ENCODE measurements at regions not wholly inside any gene's neighbourhood (a gene's known extent, or its start where the extent isn't known, plus 50 kb on each side); places are given as distances from the start of the nearest gene placed in this dataset.
"Not testable (repeated sequence)": the region's sequence is repeated elsewhere in the genome, so short reads cannot be mapped to it uniquely, and the experiment has no call there.

DNA sequence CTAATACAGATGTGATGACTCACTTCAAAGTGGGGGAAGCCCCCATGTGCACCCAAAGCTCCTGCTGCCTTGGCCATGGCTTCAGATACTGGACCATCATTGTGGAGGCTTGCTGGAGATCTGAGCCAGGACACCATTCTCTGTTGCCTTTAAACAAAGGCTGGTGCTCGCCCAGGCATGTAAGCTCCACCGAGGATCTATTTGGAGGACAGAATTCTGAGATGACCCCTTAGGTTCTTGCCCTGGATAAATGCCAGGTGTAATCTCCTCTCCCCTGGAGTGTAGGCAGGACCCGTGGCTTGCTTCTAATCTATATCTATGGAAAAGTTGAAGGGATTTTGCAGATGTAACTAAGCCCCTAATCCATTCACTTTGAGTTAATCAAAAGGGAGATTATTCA lies 141.0 kb downstream of the UNC93B1 start:
- H3K27me3 ChIP-seq (ENCODE audit: control insufficient read depth, insufficient read depth, low read length); H3K9me3 ChIP-seq (ENCODE audit: control insufficient read depth, insufficient read depth, low read length); POLR2A ChIA-PET; CTCF ChIA-PET; H3K4me3 ChIP-seq (ENCODE audit: low read depth, low read length); H3K27ac ChIP-seq (ENCODE audit: low read depth, low read length); DNase-seq (ENCODE audit: low read depth, low spot score): not testable (repeated sequence)

DNA sequence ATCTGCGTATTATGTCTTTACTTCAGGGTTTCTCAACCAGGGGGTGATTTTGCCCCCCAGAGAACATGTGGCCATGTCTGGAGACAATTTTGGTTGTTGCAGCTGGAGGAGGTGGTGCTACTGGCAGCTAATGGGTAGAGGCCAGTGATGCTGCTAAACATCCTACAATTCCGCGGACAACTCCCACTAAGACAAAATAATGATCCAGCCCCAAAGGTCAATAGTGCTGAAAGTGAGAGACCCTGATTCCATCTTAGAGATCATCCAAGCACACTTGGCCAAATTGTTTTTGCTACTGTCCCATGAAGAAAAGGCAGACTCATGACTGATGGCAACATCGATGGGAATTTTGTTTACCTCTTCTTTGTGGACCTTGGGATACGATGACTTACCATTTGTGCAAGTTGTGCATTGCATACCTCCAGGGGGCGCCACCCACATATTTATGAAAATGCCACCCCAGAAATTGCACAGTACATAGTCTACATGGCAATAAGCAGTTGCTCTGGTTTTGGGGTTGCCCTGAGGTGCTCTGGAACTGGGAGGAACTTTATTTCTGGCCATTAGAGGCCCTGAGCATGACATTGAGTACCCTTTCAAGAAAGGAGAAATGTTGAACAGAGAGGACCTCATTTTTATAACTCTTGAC lies 144.3 kb downstream of the UNC93B1 start:
- H3K27ac ChIP-seq (ENCODE audit: low read depth, low read length); H3K27me3 ChIP-seq (ENCODE audit: control insufficient read depth, insufficient read depth, low read length); H3K9me3 ChIP-seq (ENCODE audit: control insufficient read depth, insufficient read depth, low read length); DNase-seq (ENCODE audit: low read depth, low spot score); H3K4me3 ChIP-seq (ENCODE audit: low read depth, low read length); POLR2A ChIA-PET; CTCF ChIA-PET: not testable (repeated sequence)

DNA sequence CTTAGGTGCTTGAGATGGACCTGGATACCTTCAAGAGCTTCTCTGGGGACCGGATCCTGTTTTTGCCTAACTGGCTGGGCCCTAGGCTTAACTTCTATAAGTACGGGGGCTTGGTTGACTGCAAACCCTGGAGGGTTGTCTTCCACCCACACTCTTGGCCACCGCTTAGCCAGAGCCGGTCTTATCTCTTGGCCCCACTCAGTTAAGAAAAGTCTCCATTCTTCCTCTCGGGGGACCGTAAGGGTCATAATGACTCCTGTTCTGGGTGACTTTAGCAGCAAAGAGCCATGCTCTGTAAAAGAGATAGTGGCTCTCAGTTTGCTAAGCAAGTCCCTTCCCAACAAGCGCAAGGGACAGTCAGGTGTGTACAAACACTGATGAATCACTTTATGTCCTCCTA lies 153.2 kb downstream of the UNC93B1 start:
- H3K4me3 ChIP-seq (ENCODE audit: low read depth, low read length); H3K27ac ChIP-seq (ENCODE audit: low read depth, low read length); DNase-seq (ENCODE audit: low read depth, low spot score); CTCF ChIA-PET; H3K27me3 ChIP-seq (ENCODE audit: control insufficient read depth, insufficient read depth, low read length); POLR2A ChIA-PET; H3K9me3 ChIP-seq (ENCODE audit: control insufficient read depth, insufficient read depth, low read length): not testable (repeated sequence)

DNA sequence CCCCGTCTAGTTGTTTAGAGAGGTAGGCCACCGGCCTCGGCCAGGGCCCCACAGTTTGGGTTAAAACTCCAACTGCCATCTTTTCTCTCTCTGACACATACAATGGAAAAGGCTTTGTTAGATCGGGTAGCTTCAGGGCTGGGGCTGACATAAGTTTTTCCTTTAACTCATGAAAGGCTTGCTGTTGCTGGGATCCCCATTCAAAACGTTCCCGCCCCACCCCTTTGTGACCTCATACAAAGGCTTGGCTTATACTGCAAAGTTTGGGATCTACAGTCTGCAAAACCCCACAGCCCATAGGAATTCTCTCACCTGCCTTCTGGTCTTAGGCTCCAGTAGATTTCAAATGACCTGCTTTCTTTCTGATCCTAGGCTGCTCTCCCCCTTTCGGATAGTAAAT lies 154.1 kb downstream of the UNC93B1 start:
- H3K9me3 ChIP-seq (ENCODE audit: control insufficient read depth, insufficient read depth, low read length); H3K27ac ChIP-seq (ENCODE audit: low read depth, low read length); POLR2A ChIA-PET; H3K4me3 ChIP-seq (ENCODE audit: low read depth, low read length); H3K27me3 ChIP-seq (ENCODE audit: control insufficient read depth, insufficient read depth, low read length); CTCF ChIA-PET; DNase-seq (ENCODE audit: low read depth, low spot score): not testable (repeated sequence)

DNA sequence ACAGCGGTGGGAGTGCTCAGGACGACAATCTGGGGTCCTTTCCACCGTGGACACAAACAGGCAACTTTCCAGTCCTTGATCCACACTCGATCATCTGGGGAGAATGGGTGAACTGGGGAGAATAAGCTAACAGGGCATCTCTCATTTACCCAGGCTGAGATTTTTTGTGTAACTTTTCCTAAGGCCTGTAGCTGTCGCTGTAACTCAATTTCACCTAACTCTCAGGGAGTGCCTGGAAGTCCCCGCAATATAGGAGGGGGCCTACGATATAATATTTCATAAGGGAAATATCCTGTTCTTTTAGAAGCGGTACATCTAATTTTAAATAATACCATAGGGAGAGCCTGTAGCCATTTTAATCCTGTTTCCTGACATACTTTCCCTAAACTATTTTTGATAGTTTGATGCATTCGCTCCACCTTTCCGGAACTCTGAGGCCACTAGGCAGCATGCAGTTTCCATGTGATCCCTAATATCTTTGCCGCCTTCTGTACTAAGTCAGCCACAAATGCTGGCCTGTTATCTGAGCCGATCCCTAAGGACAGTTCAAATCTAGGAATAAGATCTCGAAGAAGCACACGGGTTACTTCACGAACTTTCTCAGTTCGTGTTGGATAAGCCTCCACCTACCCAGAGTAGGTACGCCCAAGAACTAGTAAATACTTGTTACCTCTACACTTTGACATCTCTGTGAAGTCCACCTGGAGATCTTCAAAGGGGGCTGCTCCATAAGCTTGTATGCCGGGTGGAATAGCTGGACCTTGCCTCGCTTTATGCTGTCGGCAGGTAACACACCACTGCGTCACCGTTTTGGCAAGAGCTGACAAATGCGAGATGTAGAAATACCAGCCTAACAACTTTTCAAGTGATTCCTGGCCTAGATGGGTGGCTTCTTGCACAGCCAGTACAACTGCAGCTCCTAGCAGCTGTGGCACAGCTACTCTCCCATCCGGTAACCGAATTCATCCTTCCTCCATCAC lies 155.7 kb downstream of the UNC93B1 start:
- CTCF ChIA-PET; H3K27me3 ChIP-seq (ENCODE audit: control insufficient read depth, insufficient read depth, low read length); POLR2A ChIA-PET; H3K4me3 ChIP-seq (ENCODE audit: low read depth, low read length); H3K9me3 ChIP-seq (ENCODE audit: control insufficient read depth, insufficient read depth, low read length); DNase-seq (ENCODE audit: low read depth, low spot score); H3K27ac ChIP-seq (ENCODE audit: low read depth, low read length): not testable (repeated sequence)
- TF ChIP-seq, protein P1, sequence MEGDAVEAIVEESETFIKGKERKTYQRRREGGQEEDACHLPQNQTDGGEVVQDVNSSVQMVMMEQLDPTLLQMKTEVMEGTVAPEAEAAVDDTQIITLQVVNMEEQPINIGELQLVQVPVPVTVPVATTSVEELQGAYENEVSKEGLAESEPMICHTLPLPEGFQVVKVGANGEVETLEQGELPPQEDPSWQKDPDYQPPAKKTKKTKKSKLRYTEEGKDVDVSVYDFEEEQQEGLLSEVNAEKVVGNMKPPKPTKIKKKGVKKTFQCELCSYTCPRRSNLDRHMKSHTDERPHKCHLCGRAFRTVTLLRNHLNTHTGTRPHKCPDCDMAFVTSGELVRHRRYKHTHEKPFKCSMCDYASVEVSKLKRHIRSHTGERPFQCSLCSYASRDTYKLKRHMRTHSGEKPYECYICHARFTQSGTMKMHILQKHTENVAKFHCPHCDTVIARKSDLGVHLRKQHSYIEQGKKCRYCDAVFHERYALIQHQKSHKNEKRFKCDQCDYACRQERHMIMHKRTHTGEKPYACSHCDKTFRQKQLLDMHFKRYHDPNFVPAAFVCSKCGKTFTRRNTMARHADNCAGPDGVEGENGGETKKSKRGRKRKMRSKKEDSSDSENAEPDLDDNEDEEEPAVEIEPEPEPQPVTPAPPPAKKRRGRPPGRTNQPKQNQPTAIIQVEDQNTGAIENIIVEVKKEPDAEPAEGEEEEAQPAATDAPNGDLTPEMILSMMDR (IDR thresholded peaks at IDR 0.05; ENCODE audit: low read depth, low read length) = peak; percentile 36

DNA sequence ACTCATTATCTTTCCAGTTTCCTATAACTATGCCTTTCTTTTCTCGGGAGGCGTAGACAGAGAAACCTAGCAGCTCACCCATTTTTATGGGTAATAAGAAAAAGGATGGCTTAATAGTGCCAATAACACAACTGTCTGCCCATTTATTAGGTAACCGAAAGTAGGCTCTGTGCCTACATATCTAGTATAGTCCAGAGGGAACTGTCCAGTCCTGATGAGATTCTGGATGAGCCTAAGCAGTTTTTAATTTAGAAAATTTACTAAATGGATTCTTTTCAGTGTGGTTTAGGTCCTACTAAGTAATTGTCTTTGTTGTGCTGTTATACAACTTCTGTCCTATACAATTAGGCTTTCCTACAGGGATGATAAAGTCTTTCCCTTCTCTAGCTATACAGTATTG lies 157.6 kb downstream of the UNC93B1 start:
- DNase-seq (ENCODE audit: low read depth, low spot score); POLR2A ChIA-PET; H3K27me3 ChIP-seq (ENCODE audit: control insufficient read depth, insufficient read depth, low read length); CTCF ChIA-PET; H3K27ac ChIP-seq (ENCODE audit: low read depth, low read length); H3K4me3 ChIP-seq (ENCODE audit: low read depth, low read length); H3K9me3 ChIP-seq (ENCODE audit: control insufficient read depth, insufficient read depth, low read length): not testable (repeated sequence)

DNA sequence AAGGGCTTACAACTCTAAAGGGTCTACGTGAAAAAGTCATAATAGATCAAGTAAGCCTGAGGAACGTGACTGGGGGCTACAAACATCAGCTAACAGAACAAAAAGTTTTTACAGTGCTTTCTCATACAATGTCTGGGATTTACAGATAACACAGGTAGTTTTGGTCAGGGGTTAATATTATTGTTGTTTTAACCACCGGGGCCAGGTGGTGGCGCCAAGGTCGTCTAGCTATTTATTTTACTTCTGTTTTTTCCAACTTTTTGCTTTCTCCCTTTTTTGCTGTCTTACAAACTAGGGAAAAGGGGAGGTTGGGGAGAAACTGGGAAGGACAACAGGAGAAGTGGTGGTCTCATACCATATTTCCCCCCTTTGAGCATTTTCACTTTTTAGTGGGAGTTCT lies 158.6 kb downstream of the UNC93B1 start:
- DNase-seq (ENCODE audit: low read depth, low spot score); H3K27ac ChIP-seq (ENCODE audit: low read depth, low read length); H3K9me3 ChIP-seq (ENCODE audit: control insufficient read depth, insufficient read depth, low read length); CTCF ChIA-PET; H3K4me3 ChIP-seq (ENCODE audit: low read depth, low read length); POLR2A ChIA-PET; H3K27me3 ChIP-seq (ENCODE audit: control insufficient read depth, insufficient read depth, low read length): not testable (repeated sequence)

DNA sequence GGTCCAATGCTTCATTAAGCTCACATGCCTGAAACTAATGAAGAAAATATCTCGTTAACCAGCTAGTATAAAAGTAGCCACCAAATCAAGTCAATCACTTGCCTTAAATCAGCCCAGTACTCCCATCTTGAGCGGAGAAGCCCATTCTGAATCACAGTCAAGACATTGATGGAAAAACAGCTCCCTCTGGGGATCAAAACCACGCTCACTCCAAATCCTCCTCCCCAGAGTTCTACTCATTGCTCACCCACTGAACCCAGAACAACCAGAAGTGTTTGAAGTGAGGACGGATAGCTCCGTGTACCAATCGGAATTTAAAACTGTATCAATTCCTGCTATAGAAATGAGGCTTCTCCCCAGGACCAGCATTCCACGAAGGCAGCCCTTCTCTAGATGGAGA lies 163.3 kb downstream of the UNC93B1 start:
- H3K4me3 ChIP-seq (ENCODE audit: low read depth, low read length); POLR2A ChIA-PET; H3K27me3 ChIP-seq (ENCODE audit: control insufficient read depth, insufficient read depth, low read length); H3K27ac ChIP-seq (ENCODE audit: low read depth, low read length); DNase-seq (ENCODE audit: low read depth, low spot score); H3K9me3 ChIP-seq (ENCODE audit: control insufficient read depth, insufficient read depth, low read length): not testable (repeated sequence)
- CTCF ChIA-PET = interaction anchor here (0.6 kb wide), 1 partner anchor 210 kb away, joined by 3 read pairs; no protein-coding TSS in a partner anchor

DNA sequence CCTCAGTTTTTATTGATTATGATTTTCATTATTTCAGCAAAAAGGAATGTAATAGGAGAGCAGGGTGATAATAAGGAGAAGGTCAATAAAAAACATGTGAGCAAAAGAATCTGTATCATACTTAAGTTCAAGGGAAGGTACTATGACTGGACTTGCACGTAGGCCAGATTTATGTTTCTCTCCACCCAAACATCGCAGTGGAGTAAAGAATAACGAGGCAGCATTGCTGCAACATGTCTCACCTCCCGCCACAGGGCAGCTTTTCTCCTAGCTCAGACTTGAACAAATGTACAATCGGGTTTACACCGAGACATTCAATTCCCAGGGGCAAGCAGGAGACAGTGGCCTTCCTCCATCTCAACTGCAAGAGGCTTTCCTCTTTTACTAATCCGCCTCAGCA lies 155.7 kb upstream of the ALDH3B2 start:
- DNase-seq (ENCODE audit: low read depth, low spot score); H3K27me3 ChIP-seq (ENCODE audit: control insufficient read depth, insufficient read depth, low read length); H3K4me3 ChIP-seq (ENCODE audit: low read depth, low read length); POLR2A ChIA-PET; CTCF ChIA-PET; H3K27ac ChIP-seq (ENCODE audit: low read depth, low read length); H3K9me3 ChIP-seq (ENCODE audit: control insufficient read depth, insufficient read depth, low read length): not testable (repeated sequence)

DNA sequence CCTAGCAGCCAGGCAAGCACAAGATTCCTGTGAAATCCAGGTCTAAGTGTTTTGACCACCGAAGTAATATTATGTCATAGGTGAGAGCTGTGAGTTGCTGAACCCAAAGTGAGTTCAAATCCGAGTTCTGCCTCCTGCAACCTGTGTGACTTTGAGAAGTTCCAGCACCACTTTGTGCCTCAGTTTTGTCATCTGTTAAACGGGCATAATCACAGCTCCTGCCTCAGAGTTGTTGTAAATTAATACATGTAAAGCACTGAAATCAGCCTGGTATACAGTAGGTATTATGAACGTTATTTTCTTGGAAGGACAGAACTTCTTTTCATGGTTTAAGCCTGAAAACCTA lies 152.5 kb upstream of the ALDH3B2 start:
- DNase-seq (ENCODE audit: low read depth, low spot score); H3K4me3 ChIP-seq (ENCODE audit: low read depth, low read length); H3K27ac ChIP-seq (ENCODE audit: low read depth, low read length); H3K9me3 ChIP-seq (ENCODE audit: control insufficient read depth, insufficient read depth, low read length); CTCF ChIA-PET; POLR2A ChIA-PET; H3K27me3 ChIP-seq (ENCODE audit: control insufficient read depth, insufficient read depth, low read length): not testable (repeated sequence)

All from AG04450 (cell line).